ENCODE measurements at regions not wholly inside any gene's neighbourhood (a gene's known extent, or its start where the extent isn't known, plus 50 kb on each side); places are given as distances from the start of the nearest gene placed in this dataset.

GRCh38 chr3:107939691-107940442 is 151.0 kb downstream of the CD47 start:
- TF ChIP-seq CTCF (IDR thresholded peaks at IDR 0.05) = no peak
- no peak for TF ChIP-seq POLR2A (IDR thresholded peaks at IDR 0.05)

Measured in uterus (tissue), 2 donors.